Neuronal stem cell (in vitro differentiated cells): ENCODE measurements at regions not wholly inside any gene's neighbourhood (a gene's known extent, or its start where the extent isn't known, plus 50 kb on each side); places are given as distances from the start of the nearest gene placed in this dataset.

ENCODE experiments used
- DNase-seq: peaks from one replicate; pipeline ENCODE4 v3.0.0-alpha.2; 2013; ENCODE audit warnings: low spot score
- H2AFZ ChIP-seq: one replicate; pipeline ENCODE4 v1.6.1; 2013; ENCODE audit warnings: mild to moderate bottlenecking, low read length, inconsistent platforms
- H2AK5ac ChIP-seq: 2 replicates; pipeline ENCODE4 v1.6.1; 2013; ENCODE audit warnings: low read depth, mild to moderate bottlenecking, inconsistent platforms, low read length, moderate library complexity, mixed read lengths
- H2BK120ac ChIP-seq: 2 replicates; pipeline ENCODE4 v1.6.1; 2013; ENCODE audit warnings: low read depth, mild to moderate bottlenecking, inconsistent platforms, low read length, moderate library complexity, mixed read lengths
- H2BK12ac ChIP-seq: one replicate; pipeline ENCODE4 v1.6.1; 2013; ENCODE audit warnings: low read length, inconsistent platforms
- H2BK15ac ChIP-seq: 2 replicates; pipeline ENCODE4 v1.6.1; 2013; ENCODE audit warnings: mild to moderate bottlenecking, low read length, inconsistent platforms, mixed read lengths
- H2BK5ac ChIP-seq: one replicate; pipeline ENCODE4 v1.6.1; 2013; ENCODE audit warnings: inconsistent platforms, mild to moderate bottlenecking, low read length, moderate library complexity
- H3K14ac ChIP-seq: one replicate; pipeline ENCODE4 v1.6.1; 2013; ENCODE audit warnings: low read length, inconsistent platforms
- H3K18ac ChIP-seq: 2 replicates; pipeline ENCODE4 v1.6.1; 2013; ENCODE audit warnings: low read length, inconsistent platforms
- H3K23ac ChIP-seq: 2 replicates; pipeline ENCODE4 v1.6.1; 2013; ENCODE audit warnings: low read depth, mild to moderate bottlenecking, mixed read lengths, low read length, inconsistent platforms; ENCODE audit not compliant: poor library complexity
- H3K27ac ChIP-seq: replicated peaks from 3 replicates; pipeline ENCODE4 v1.5.1; 2013; ENCODE audit warnings: low read length, inconsistent platforms
- H3K27me3 ChIP-seq, 3 experiments: 2 replicates each; pipeline ENCODE4 v1.6.1; 2013; ENCODE audit warnings: low read length in 3 of 3, mild to moderate bottlenecking in 2 of 3, inconsistent platforms in 1 of 3, low read depth in 1 of 3, mixed read lengths in 1 of 3, moderate library complexity in 1 of 3; ENCODE audit not compliant: control insufficient read depth in 3 of 3, insufficient read depth in 3 of 3
- H3K36me3 ChIP-seq, 2 donors: replicated peaks in 1 of 2; 2 replicates each; pipeline ENCODE4 v1.6.1; 2013; ENCODE audit warnings: low read length in 2 of 2; ENCODE audit not compliant: control insufficient read depth in 2 of 2, insufficient read depth in 2 of 2
- H3K4ac ChIP-seq: 2 replicates; pipeline ENCODE4 v1.6.1; 2013; ENCODE audit warnings: inconsistent platforms, mild to moderate bottlenecking, low read length, moderate library complexity
- H3K4me1 ChIP-seq, 2 donors: 1 replicate in 1 of 2; 2 replicates in 1 of 2; pipeline ENCODE4 v1.6.1; 2013; ENCODE audit warnings: low read length in 2 of 2, low read depth in 1 of 2; ENCODE audit not compliant: control insufficient read depth in 2 of 2, insufficient read depth in 1 of 2
- H3K4me2 ChIP-seq: one replicate; pipeline ENCODE4 v1.6.1; 2013; ENCODE audit warnings: mild to moderate bottlenecking, low read length, inconsistent platforms; ENCODE audit not compliant: insufficient read depth, poor library complexity, severe bottlenecking
- H3K4me3 ChIP-seq, 2 donors: 2 replicates each; pipeline ENCODE4 v1.5.1; 2013; ENCODE audit warnings: low read length in 2 of 2, mild to moderate bottlenecking in 2 of 2, inconsistent platforms in 1 of 2, moderate library complexity in 1 of 2
- H3K79me1 ChIP-seq: one replicate; pipeline ENCODE4 v1.6.1; 2013; ENCODE audit warnings: low read depth, mild to moderate bottlenecking, inconsistent platforms, low read length, moderate library complexity
- H3K9ac ChIP-seq: one replicate; pipeline ENCODE4 v1.6.1; 2013; ENCODE audit warnings: mild to moderate bottlenecking, low read depth, low read length, inconsistent platforms; ENCODE audit not compliant: poor library complexity
- H3K9me3 ChIP-seq, 2 donors: replicated peaks in 1 of 2; 2 replicates each; pipeline versions ENCODE3 to v1.6.1; 2013; ENCODE audit warnings: low read length in 2 of 2, mild to moderate bottlenecking in 2 of 2, inconsistent platforms in 1 of 2, low read depth in 1 of 2, mixed read lengths in 1 of 2, moderate library complexity in 1 of 2; ENCODE audit not compliant: control insufficient read depth in 2 of 2, insufficient read depth in 1 of 2
- H4K8ac ChIP-seq: one replicate; pipeline ENCODE4 v1.6.1; 2013; ENCODE audit warnings: low read depth, mild to moderate bottlenecking, inconsistent platforms, low read length, moderate library complexity
- H4K91ac ChIP-seq: one replicate; pipeline ENCODE4 v1.6.1; 2013; ENCODE audit warnings: low read length, low read depth, mild to moderate bottlenecking, inconsistent platforms; ENCODE audit not compliant: poor library complexity
- whole genome bisulfite sequencing, 2 donors: extraction: QIAGEN DNeasy Blood & Tissue Kit; methylation state at CpG; one replicate each; pipeline ENCODE4 v1.1.7; 2013; ENCODE audit warnings: missing lambda C conversion rate in 2 of 2, mixed read lengths in 1 of 2; ENCODE audit not compliant: insufficient read length in 2 of 2, insufficient replicate concordance in 1 of 2; ENCODE audit errors: extremely low coverage in 2 of 2; 5-methylcytosine and 5-hydroxymethylcytosine counted together

- Histone ChIP-seq H3K79me1 (no peaks in the 10 kb centered on the region), H3K27me3 (no peaks in the 10 kb centered on the region), H3K4ac (no peak overlapping the region), H2BK5ac (no peak overlapping the region), H3K36me3 (no peaks in the 10 kb centered on the region), H3K18ac (no peak overlapping the region), H2AFZ (no peak overlapping the region), H3K4me1 (no peaks in the 10 kb centered on the region), H4K91ac (no peak overlapping the region), H2BK120ac (no peak overlapping the region), H3K9ac (no peak overlapping the region), H2AK5ac (no peak overlapping the region), H3K23ac (no peak overlapping the region), H3K4me2 (no peak overlapping the region), H2BK15ac (no peak overlapping the region), H3K4me3 (no peak overlapping the region), H4K8ac (no peak overlapping the region), H2BK12ac (no peak overlapping the region), H3K14ac (no peak overlapping the region), H3K27ac (no peak overlapping the region), H3K9me3 (peaks cover 4% of the 10 kb centered on the region in 2 donors)
- WGBS, 2 donors: no CpG with 5 or more reads among the region's 3 CpGs
- no peak for DNase-seq
These were observed 808.1 kb upstream of the FBXO33 start for GRCh38 chr14:40240245-40240859.

DNA sequence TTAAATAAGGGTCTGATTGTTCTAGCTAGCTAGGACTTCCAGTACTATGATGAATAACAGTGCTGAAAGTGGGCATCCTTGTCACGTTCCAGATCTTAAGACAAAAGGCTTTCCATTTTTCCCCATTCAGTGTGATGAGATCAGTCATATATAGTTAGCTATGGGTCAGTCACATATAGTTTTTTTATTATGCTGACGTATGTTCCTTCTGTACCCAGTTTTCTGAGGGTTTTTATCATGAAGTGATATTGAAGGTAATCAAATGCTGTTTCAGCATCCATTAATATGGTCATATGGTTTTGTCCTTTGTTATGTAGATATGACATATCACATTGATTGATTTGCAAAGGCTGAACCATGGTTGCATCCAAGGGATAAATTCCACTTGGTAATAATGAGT is 800.1 kb upstream of the FBXO33 start:
- Histone ChIP-seq H3K9ac (no peak overlapping the region), H3K79me1 (no peaks in the 10 kb centered on the region), H2BK15ac (no peak overlapping the region), H4K8ac (no peak overlapping the region), H2BK12ac (no peak overlapping the region), H3K36me3 (no peaks in the 10 kb centered on the region), H3K14ac (no peak overlapping the region), H3K23ac (no peak overlapping the region), H3K9me3 (peaks cover 4% of the 10 kb centered on the region in 2 donors), H3K27me3 (no peaks in the 10 kb centered on the region), H4K91ac (no peak overlapping the region), H2AFZ (no peak overlapping the region), H2BK120ac (no peak overlapping the region), H2BK5ac (no peak overlapping the region), H3K4ac (no peak overlapping the region), H2AK5ac (no peak overlapping the region), H3K4me1 (no peaks in the 10 kb centered on the region), H3K18ac (no peak overlapping the region), H3K27ac (no peak overlapping the region), H3K4me3 (no peak overlapping the region), H3K4me2 (no peak overlapping the region)
- DNase-seq: no peak
- WGBS, 2 donors: no CpG with 5 or more reads among the region's 2 CpGs

GRCh38 chr14:40229676-40230075 is 797.4 kb upstream of the FBXO33 start:
- no peak overlapping the region for H3K18ac ChIP-seq
- H3K4me1 ChIP-seq: no peaks in the 10 kb centered on the region
- no peak overlapping the region for H4K8ac ChIP-seq
- no CpG with 5 or more reads among the region's 1 CpG for WGBS, 2 donors
- H2BK12ac ChIP-seq: no peak overlapping the region
- no peak overlapping the region for H2BK5ac ChIP-seq
- H3K79me1 ChIP-seq: no peaks in the 10 kb centered on the region
- no peak overlapping the region for H3K9ac ChIP-seq
- no peak overlapping the region for H2BK15ac ChIP-seq
- no peak overlapping the region for H2AFZ ChIP-seq
- no peak overlapping the region for H2BK120ac ChIP-seq
- H3K36me3 ChIP-seq: no peaks in the 10 kb centered on the region
- H3K4me3 ChIP-seq: no peak overlapping the region
- no peak for DNase-seq
- no peak overlapping the region for H3K4ac ChIP-seq
- no peak overlapping the region for H2AK5ac ChIP-seq
- no peaks in the 10 kb centered on the region for H3K27me3 ChIP-seq
- no peaks in the 10 kb centered on the region for H3K9me3 ChIP-seq
- no peak overlapping the region for H4K91ac ChIP-seq
- no peak overlapping the region for H3K14ac ChIP-seq
- H3K23ac ChIP-seq: no peak overlapping the region
- H3K27ac ChIP-seq: no peak overlapping the region
- H3K4me2 ChIP-seq: no peak overlapping the region

DNA sequence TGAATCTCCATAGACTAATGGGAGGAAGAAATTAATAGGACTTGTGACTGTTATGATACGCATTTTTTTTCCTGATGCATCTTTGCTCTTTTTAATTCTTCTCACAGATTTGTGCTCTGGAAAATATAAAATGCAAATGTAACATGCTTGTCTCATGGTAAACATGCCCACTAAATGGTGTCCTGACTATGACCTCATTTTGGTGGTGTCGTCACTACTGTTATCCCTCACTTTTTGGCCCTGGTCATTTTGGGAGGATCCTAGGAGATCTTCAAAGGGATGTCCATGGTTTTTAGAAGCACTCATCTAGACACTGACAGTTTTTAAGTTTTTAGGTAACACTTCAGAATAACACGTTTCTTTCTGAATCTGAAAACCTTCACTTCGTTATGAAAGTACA is 790.8 kb upstream of the FBXO33 start:
- Histone ChIP-seq H2BK15ac (no peak overlapping the region), H2BK12ac (no peak overlapping the region), H4K8ac (no peak overlapping the region), H3K14ac (no peak overlapping the region), H4K91ac (no peak overlapping the region), H3K4ac (no peak overlapping the region), H3K18ac (no peak overlapping the region), H3K27me3 (no peaks in the 10 kb centered on the region), H2BK120ac (no peak overlapping the region), H3K4me3 (no peak overlapping the region), H3K27ac (no peak overlapping the region), H3K4me1 (no peaks in the 10 kb centered on the region), H3K79me1 (no peaks in the 10 kb centered on the region), H3K4me2 (no peak overlapping the region), H2BK5ac (no peak overlapping the region), H3K23ac (no peak overlapping the region), H3K9ac (no peak overlapping the region), H3K36me3 (no peaks in the 10 kb centered on the region), H2AFZ (no peak overlapping the region), H2AK5ac (no peak overlapping the region), H3K9me3 (no peaks in the 10 kb centered on the region)
- WGBS, 2 donors: no CpG with 5 or more reads among the region's 4 CpGs
- no peak for DNase-seq
